PC-9 (cell line): ENCODE measurements at regions not wholly inside any gene's neighbourhood (a gene's known extent, or its start where the extent isn't known, plus 50 kb on each side); places are given as distances from the start of the nearest gene placed in this dataset.

Experiments used
- EZH2 ChIP-seq: fragments of 200-600 bp; sonication (generic); IDR thresholded peaks from 2 replicates; pipeline ENCODE4 v1.8.0; 2017; ENCODE audit warnings: antibody characterized with exemption, low read depth
- TF ChIP-seq, protein P1 (sequence below): fragments of 200-600 bp; sonication (generic); conservative IDR thresholded peaks from 2 replicates; pipeline ENCODE4 v1.6.1; 2017; ENCODE audit warnings: mixed run types, antibody characterized with exemption, mild to moderate bottlenecking, moderate library complexity

DNA sequence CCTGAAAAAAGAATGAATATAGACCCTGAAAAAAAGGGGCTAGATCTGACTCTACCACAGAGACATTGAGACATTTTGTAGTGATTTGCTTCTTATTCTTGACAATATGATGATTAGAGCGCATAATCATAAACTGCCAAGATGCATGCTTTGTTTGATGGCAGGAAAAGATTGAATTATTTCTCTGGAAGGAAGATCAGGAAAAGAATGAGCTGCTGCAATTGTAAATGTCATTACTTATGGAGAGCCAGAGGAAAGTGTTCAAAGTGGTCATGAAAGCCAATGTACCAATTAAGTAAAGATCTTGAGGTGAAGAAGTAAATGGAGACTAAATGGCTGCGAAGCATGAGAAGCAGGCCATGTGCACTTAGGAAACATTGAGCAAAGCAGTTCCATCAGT is 126.4 kb upstream of the NXPH2 start:
- TF ChIP-seq, protein P1, sequence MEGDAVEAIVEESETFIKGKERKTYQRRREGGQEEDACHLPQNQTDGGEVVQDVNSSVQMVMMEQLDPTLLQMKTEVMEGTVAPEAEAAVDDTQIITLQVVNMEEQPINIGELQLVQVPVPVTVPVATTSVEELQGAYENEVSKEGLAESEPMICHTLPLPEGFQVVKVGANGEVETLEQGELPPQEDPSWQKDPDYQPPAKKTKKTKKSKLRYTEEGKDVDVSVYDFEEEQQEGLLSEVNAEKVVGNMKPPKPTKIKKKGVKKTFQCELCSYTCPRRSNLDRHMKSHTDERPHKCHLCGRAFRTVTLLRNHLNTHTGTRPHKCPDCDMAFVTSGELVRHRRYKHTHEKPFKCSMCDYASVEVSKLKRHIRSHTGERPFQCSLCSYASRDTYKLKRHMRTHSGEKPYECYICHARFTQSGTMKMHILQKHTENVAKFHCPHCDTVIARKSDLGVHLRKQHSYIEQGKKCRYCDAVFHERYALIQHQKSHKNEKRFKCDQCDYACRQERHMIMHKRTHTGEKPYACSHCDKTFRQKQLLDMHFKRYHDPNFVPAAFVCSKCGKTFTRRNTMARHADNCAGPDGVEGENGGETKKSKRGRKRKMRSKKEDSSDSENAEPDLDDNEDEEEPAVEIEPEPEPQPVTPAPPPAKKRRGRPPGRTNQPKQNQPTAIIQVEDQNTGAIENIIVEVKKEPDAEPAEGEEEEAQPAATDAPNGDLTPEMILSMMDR: no peak
- no peak for TF ChIP-seq EZH2
